NT2/D1 (cell line): ENCODE measurements at regions not wholly inside any gene's neighbourhood (a gene's known extent, or its start where the extent isn't known, plus 50 kb on each side); places are given as distances from the start of the nearest gene placed in this dataset.

Experiments used
- SUZ12 ChIP-seq: IDR thresholded peaks from 2 replicates; pipeline ENCODE4 v1.6.1; 2011; ENCODE audit not compliant: insufficient read length, insufficient read depth; ENCODE audit errors: extremely low read depth
- YY1 ChIP-seq: IDR thresholded peaks from 2 replicates; pipeline ENCODE4 v1.6.1; 2011; ENCODE audit not compliant: insufficient read length, insufficient read depth

DNA sequence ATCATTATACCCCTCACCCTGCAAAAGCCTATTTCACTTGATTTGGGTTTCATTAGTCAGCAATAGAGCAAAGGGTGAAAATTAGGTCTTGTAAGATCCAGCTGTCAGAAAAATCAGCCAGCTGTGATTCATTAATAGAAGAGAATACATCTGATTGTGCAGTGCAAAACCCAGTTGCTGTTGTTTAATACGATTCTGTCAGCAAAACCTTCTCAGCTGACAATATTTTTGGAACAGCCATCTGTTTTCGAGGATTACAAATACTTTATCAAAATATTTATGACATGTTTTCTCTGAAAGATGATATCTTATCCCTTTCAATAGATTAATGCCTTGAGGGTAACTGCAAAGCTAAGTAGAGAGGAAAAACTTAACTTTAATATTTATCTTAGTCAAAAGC lies 1354.0 kb upstream of the RAG2 start:
- TF ChIP-seq SUZ12 (no peak), YY1 (no peak)
